A549 (cell line): ENCODE measurements at regions not wholly inside any gene's neighbourhood (a gene's known extent, or its start where the extent isn't known, plus 50 kb on each side); places are given as distances from the start of the nearest gene placed in this dataset.

Source experiments
- ATAC-seq, 2 experiments: fragments of 200-7000 bp in 1 of 2; fragments of >200 bp in 1 of 2; cut with Nextera tagmentation in 1 of 2; cut with Tn5 transposase in 1 of 2; 3 replicates each; pipeline versions ENCODE4 v1.8.0 to v1.9.1; 2018 to 2020; ENCODE audit warnings: mild to moderate bottlenecking in 1 of 2, moderate library complexity in 1 of 2
- CTCF ChIA-PET: fragments of 300-600 bp; sonication (Branson Sonifier 250); formaldehyde crosslinking; extraction: SDS; loops from one replicate; lab custom pipeline; 2021; ENCODE audit warnings: antibody characterized with exemption, inconsistent platforms; lab: Yijun Ruan, JAX
- POLR2A ChIA-PET: fragments of 350-600 bp; formaldehyde crosslinking; extraction: SDS; loops from one replicate; lab custom pipeline; 2021; ENCODE audit warnings: antibody characterized with exemption, inconsistent platforms; lab: Yijun Ruan, JAX
- DNase-seq, 2 experiments: peaks; one replicate each; pipeline versions ENCODE4 v3.0.0 to v3.0.0-alpha.2; 2011 to 2016; ENCODE audit warnings: low read depth in 1 of 2, low spot score in 1 of 2
- FAIRE-seq: peaks from 2 replicates; lab custom pipeline; 2011; peaks lifted over from hg19 to GRCh38; lab: Jason Lieb, UNC
- H3K27ac ChIP-seq, 2 experiments: fragments of >200 bp; sonication (Bioruptor Twin); formaldehyde crosslinking; 3 replicates each; pipeline ENCODE4 v1.5.1; 2016 to 2017
- H3K4me1 ChIP-seq: fragments of >200 bp; sonication (Bioruptor Twin); formaldehyde crosslinking; 3 replicates; pipeline ENCODE4 v1.6.1; 2016
- H3K4me2 ChIP-seq: fragments of >200 bp; sonication (Bioruptor Twin); formaldehyde crosslinking; 3 replicates; pipeline ENCODE4 v1.6.1; 2016
- H3K4me3 ChIP-seq: fragments of >200 bp; sonication (Bioruptor Twin); formaldehyde crosslinking; 3 replicates; pipeline ENCODE4 v1.5.1; 2016
- H3K9me3 ChIP-seq: fragments of >200 bp; sonication (Bioruptor Twin); formaldehyde crosslinking; 3 replicates; pipeline ENCODE4 v1.6.1; 2016
- BHLHE40 ChIP-seq: IDR thresholded peaks from 2 replicates; pipeline ENCODE4 v1.6.1; 2012; ENCODE audit warnings: low read depth, low read length, inconsistent platforms
- CBX2 ChIP-seq: fragments of 200-600 bp; sonication (generic); IDR thresholded peaks from 2 replicates; pipeline ENCODE4 v1.6.1; 2016; ENCODE audit warnings: low read depth, mild to moderate bottlenecking, borderline replicate concordance
- CBX8 ChIP-seq: fragments of 200-600 bp; sonication (generic); IDR thresholded peaks from 2 replicates; pipeline ENCODE4 v1.6.1; 2016
- CEBPB ChIP-seq, 2 experiments: fragments of >200 bp in 1 of 2; sonication (Bioruptor Twin) in 1 of 2; formaldehyde crosslinking in 1 of 2; IDR thresholded peaks; 2 replicates each; pipeline ENCODE4 v1.6.1; 2012 to 2016
- CHD2 ChIP-seq: fragments of 150-350 bp; IDR thresholded peaks from 2 replicates; pipeline ENCODE4 v1.6.1; 2014; ENCODE audit warnings: low read length; ENCODE audit not compliant: partially characterized antibody
- CHD4 ChIP-seq: fragments of 200-600 bp; sonication (generic); IDR thresholded peaks from 2 replicates; pipeline ENCODE4 v1.6.1; 2016; ENCODE audit warnings: antibody characterized with exemption, mild to moderate bottlenecking, borderline replicate concordance
- ESRRA ChIP-seq: fragments of 150-350 bp; IDR thresholded peaks from 2 replicates; pipeline ENCODE4 v1.6.1; 2014; ENCODE audit warnings: mild to moderate bottlenecking, low read length, borderline replicate concordance
- GATA3 ChIP-seq: IDR thresholded peaks from 2 replicates; pipeline ENCODE4 v1.6.1; 2012; ENCODE audit warnings: borderline replicate concordance
- HDAC2 ChIP-seq: fragments of 200-600 bp; sonication (generic); IDR thresholded peaks from 2 replicates; pipeline ENCODE4 v1.6.1; 2016
- HEYL ChIP-seq: fragments of 250-450 bp; sonication (Bioruptor Pico); IDR thresholded peaks from 2 replicates; pipeline ENCODE4 v1.8.0; 2021; ENCODE audit warnings: mild to moderate bottlenecking, moderate library complexity
- HOXB13 ChIP-seq: fragments of 250-450 bp; sonication (Bioruptor Pico); IDR thresholded peaks from 2 replicates; pipeline ENCODE4 v1.5.0; 2020; ENCODE audit warnings: low read depth, mild to moderate bottlenecking, moderate library complexity
- JUNB ChIP-seq: fragments of >200 bp; sonication (Bioruptor Twin); formaldehyde crosslinking; IDR thresholded peaks from 2 replicates; pipeline ENCODE4 v1.6.1; 2016
- MAFK ChIP-seq: fragments of 450-650 bp; IDR thresholded peaks from 2 replicates; pipeline ENCODE4 v1.6.1; 2014; ENCODE audit not compliant: partially characterized antibody
- MAX ChIP-seq: IDR thresholded peaks from 2 replicates; pipeline ENCODE4 v1.6.1; 2012
- NFE2L2 ChIP-seq: fragments of 150-350 bp; conservative IDR thresholded peaks from 2 replicates; pipeline ENCODE4 v1.6.1; 2014; ENCODE audit warnings: low read length
- NR3C1 ChIP-seq: fragments of >200 bp; sonication (Bioruptor Twin); formaldehyde crosslinking; IDR thresholded peaks from 3 replicates; pipeline ENCODE4 v1.6.1; 2017
- POLR2A ChIP-seq: IDR thresholded peaks from 2 replicates; pipeline ENCODE4 v1.6.1; 2012; ENCODE audit warnings: mild to moderate bottlenecking, low read length
- RAD21 ChIP-seq, 2 experiments: fragments of >200 bp in 1 of 2; sonication (Bioruptor Twin) in 1 of 2; formaldehyde crosslinking in 1 of 2; IDR thresholded peaks in 1 of 2; conservative IDR thresholded peaks in 1 of 2; 2 replicates in 1 of 2; 3 replicates in 1 of 2; pipeline ENCODE4 v1.6.1; 2012 to 2018; ENCODE audit warnings: inconsistent platforms in 1 of 2
- RARB ChIP-seq: fragments of 250-450 bp; sonication (Bioruptor Pico); IDR thresholded peaks from 2 replicates; pipeline ENCODE4 v1.8.0; 2021; ENCODE audit warnings: mild to moderate bottlenecking, moderate library complexity
- SMC3 ChIP-seq: fragments of >200 bp; sonication (Bioruptor Twin); formaldehyde crosslinking; IDR thresholded peaks from 3 replicates; pipeline ENCODE4 v1.6.1; 2018; ENCODE audit warnings: inconsistent platforms
- SREBF2 ChIP-seq: fragments of 450-650 bp; IDR thresholded peaks from 2 replicates; pipeline ENCODE4 v1.6.1; 2014; ENCODE audit warnings: mild to moderate bottlenecking, moderate library complexity
- TFCP2L1 ChIP-seq: fragments of 250-450 bp; sonication (Bioruptor Pico); IDR thresholded peaks from 2 replicates; pipeline ENCODE4 v1.5.0; 2021; ENCODE audit warnings: mild to moderate bottlenecking
- WGBS: methylation state at CpG from one replicate; pipeline ENCODE4 v1.1.6; 2017; ENCODE audit errors: missing lambda C conversion rate; 5-methylcytosine and 5-hydroxymethylcytosine counted together
- TF ChIP-seq, protein P1 (sequence below): fragments of 250-450 bp; sonication (Bioruptor Pico); IDR thresholded peaks from 2 replicates; pipeline ENCODE4 v1.5.0; 2020; ENCODE audit warnings: low read depth, mild to moderate bottlenecking, moderate library complexity
- TF ChIP-seq, protein P2 (sequence below): fragments of 200-600 bp; sonication (generic); IDR thresholded peaks from 2 replicates; pipeline ENCODE4 v1.6.1; 2016; ENCODE audit warnings: antibody characterized with exemption, mild to moderate bottlenecking, moderate library complexity

- ATAC-seq (no peak), FAIRE-seq (no peak), DNase-seq (no peak)
- no peak for TF ChIP-seq HDAC2
- TF ChIP-seq NR3C1, result no peak
- ChIA-PET CTCF (no interaction called here), POLR2A (no interaction called here)
- H3K4me1 ChIP-seq, result peaks cover 3% of the 10 kb centered on the region; the same call in 1 of the 3 replicates
- H3K4me2 ChIP-seq, result no peak overlapping the region
- H3K4me3 ChIP-seq, result no peak overlapping the region
- no peaks in the 10 kb centered on the region for H3K9me3 ChIP-seq
- H3K27ac ChIP-seq, result no peak overlapping the region
- 2% methylated on average over 2 of the region's 2 CpGs for WGBS
Observed at GRCh38 chr4:82038936-82039335, 334.9 kb downstream of the HNRNPD start.

GRCh38 chr4:82036181-82036580 lies 337.6 kb downstream of the HNRNPD start:
- Histone ChIP-seq H3K4me3 (no peak overlapping the region), H3K9me3 (no peaks in the 10 kb centered on the region), H3K4me1 (no peaks in the 10 kb centered on the region), H3K4me2 (no peak overlapping the region), H3K27ac (no peak overlapping the region)
- DNase-seq, result no peak
- no peak for ATAC-seq
- POLR2A ChIA-PET, result no interaction called here
- CTCF ChIA-PET, result no interaction called here
- no peak for TF ChIP-seq SMC3
- TF ChIP-seq SREBF2, result no peak
- no peak for TF ChIP-seq RARB (CRISPR knock-in tag)
- no peak for TF ChIP-seq TFCP2L1 (CRISPR knock-in tag)
- no peak for TF ChIP-seq POLR2A
- TF ChIP-seq, protein P1, sequence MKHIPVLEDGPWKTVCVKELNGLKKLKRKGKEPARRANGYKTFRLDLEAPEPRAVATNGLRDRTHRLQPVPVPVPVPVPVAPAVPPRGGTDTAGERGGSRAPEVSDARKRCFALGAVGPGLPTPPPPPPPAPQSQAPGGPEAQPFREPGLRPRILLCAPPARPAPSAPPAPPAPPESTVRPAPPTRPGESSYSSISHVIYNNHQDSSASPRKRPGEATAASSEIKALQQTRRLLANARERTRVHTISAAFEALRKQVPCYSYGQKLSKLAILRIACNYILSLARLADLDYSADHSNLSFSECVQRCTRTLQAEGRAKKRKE (CRISPR knock-in tag), result no peak
- no peak for TF ChIP-seq CEBPB (IDR thresholded peaks at IDR 0.05)
- no peak for TF ChIP-seq MAFK
- WGBS, result 57% methylated on average over 1 of the region's 1 CpG
- no peak for FAIRE-seq

GRCh38 chr4:82034878-82035277 lies 338.9 kb downstream of the HNRNPD start:
- DNase-seq, result no peak
- H3K27ac ChIP-seq, result no peak overlapping the region
- FAIRE-seq, result no peak
- H3K4me3 ChIP-seq, result no peak overlapping the region
- 3% methylated on average over 2 of the region's 2 CpGs for WGBS
- no peak for TF ChIP-seq CBX8
- TF ChIP-seq NR3C1, result no peak
- no peak for TF ChIP-seq ESRRA
- no peak for TF ChIP-seq JUNB
- no peak for TF ChIP-seq CHD4
- TF ChIP-seq HOXB13, result no peak
- TF ChIP-seq RAD21 (conservative IDR thresholded peaks at IDR 0.05 in 1 of 2, IDR thresholded peaks at IDR 0.05 in 1 of 2), result no peak
- no peak for TF ChIP-seq GATA3
- no peak for TF ChIP-seq NFE2L2
- TF ChIP-seq CEBPB (IDR thresholded peaks at IDR 0.05), result no peak
- TF ChIP-seq HEYL (CRISPR knock-in tag), result no peak
- TF ChIP-seq, protein P2, sequence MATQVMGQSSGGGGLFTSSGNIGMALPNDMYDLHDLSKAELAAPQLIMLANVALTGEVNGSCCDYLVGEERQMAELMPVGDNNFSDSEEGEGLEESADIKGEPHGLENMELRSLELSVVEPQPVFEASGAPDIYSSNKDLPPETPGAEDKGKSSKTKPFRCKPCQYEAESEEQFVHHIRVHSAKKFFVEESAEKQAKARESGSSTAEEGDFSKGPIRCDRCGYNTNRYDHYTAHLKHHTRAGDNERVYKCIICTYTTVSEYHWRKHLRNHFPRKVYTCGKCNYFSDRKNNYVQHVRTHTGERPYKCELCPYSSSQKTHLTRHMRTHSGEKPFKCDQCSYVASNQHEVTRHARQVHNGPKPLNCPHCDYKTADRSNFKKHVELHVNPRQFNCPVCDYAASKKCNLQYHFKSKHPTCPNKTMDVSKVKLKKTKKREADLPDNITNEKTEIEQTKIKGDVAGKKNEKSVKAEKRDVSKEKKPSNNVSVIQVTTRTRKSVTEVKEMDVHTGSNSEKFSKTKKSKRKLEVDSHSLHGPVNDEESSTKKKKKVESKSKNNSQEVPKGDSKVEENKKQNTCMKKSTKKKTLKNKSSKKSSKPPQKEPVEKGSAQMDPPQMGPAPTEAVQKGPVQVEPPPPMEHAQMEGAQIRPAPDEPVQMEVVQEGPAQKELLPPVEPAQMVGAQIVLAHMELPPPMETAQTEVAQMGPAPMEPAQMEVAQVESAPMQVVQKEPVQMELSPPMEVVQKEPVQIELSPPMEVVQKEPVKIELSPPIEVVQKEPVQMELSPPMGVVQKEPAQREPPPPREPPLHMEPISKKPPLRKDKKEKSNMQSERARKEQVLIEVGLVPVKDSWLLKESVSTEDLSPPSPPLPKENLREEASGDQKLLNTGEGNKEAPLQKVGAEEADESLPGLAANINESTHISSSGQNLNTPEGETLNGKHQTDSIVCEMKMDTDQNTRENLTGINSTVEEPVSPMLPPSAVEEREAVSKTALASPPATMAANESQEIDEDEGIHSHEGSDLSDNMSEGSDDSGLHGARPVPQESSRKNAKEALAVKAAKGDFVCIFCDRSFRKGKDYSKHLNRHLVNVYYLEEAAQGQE, result no peak
- TF ChIP-seq BHLHE40, result no peak
- TF ChIP-seq CBX2, result no peak
- TF ChIP-seq MAX, result no peak
- TF ChIP-seq CHD2, result no peak
- ChIA-PET CTCF (no interaction called here), POLR2A (no interaction called here)
- no peak overlapping the region for H3K4me2 ChIP-seq
- H3K9me3 ChIP-seq, result no peaks in the 10 kb centered on the region
- ATAC-seq, result no peak
- no peaks in the 10 kb centered on the region for H3K4me1 ChIP-seq
